HTR-8/SVneo (cell line): ENCODE measurements at regions not wholly inside any gene's neighbourhood (a gene's known extent, or its start where the extent isn't known, plus 50 kb on each side); places are given as distances from the start of the nearest gene placed in this dataset.

ENCODE experiments used
- DNase-seq: peaks from one replicate; pipeline ENCODE4 v3.0.0; 2011; ENCODE audit warnings: low spot score, mixed read lengths; ENCODE audit not compliant: insufficient read length
- FAIRE-seq: peaks from 2 replicates; lab custom pipeline; 2011; peaks lifted over from hg19 to GRCh38; lab: Jason Lieb, UNC

DNA sequence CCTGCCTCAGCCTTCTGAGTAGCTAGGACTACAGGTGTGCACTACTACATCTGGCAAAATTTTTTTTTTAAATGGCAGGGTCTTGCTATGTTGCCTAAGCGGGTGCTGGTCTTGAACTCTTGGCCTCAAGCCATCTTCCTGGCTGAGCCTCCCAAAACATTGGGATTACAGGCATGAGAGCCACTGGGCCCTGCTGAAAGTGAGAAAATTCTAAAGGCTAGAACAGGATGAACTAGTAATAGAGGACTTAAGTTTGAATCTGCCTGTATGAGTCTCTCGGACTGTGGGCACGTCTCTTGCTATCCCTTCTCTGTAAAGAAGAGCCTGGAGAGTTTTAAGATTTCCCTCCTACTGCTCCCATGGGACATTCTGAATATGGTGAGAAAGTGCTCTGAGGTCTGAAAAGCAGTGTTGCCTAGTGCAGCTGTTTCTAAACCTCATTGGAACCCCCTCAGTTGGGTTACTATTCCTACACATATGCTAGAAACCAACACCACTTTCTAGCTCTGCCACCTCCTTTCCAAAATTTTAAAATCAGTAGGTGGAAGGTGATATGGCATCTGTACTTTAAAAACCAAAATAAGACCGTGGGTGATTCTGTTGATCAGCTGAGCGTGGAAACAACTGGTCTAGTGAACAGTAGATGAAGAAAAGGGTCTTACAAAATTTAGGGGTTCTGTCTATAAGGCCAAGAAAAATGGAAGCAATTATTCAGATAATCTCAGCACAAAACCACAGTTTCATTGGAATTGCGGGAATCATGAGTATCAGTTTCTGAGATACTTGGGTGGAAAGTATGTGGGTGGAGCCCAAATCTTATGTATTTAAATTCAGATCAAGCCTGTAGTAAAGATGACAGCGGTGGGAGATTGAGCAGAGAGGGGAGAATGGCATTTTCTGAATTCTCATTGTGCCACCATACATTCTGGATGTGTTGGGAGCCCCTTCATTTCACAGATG, 259.8 kb upstream of the CXCR4 start:
- DNase-seq (no peak), FAIRE-seq (no peak)

DNA sequence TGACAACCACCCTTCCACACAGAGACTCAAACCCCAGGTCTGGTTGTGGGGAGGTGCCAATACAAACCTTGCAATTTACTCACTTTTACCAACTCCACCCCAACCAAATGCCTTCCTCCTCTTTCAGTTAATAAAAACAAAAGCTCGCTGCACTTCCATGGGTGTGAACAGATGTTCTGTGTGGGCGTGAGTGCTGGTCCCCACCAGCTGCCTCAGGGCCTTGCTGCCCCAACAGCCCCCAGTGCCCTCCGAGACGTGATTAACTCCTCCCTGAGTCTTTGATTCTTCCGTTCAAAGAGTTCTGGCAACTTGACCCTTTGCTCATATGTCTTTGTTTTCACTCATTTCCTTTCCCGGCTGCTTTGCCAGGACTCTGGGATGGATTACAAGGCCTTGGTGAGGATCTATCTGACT, 258.9 kb upstream of the CXCR4 start:
- DNase-seq (no peak), FAIRE-seq (no peak)

DNA sequence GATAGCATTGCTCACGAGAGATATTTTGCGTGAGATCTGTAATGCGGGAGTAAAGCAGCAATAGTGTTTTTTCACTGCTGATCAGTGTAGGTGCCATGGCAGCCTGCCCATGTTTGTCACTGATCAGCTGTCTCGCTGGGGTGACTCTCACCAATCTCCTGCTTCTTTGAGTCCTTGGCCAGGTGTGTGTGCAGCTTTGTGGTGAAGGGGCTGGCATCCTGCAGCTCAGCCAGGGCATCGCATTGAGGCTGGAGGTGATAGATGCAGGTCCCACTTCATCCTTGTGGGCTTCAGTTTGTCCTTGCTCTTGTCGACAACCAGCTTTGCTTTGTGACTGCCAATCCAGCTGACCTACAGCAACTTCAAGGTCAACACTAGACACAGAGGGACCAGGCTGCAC, 258.3 kb upstream of the CXCR4 start:
- no peak for DNase-seq
- no peak for FAIRE-seq

DNA sequence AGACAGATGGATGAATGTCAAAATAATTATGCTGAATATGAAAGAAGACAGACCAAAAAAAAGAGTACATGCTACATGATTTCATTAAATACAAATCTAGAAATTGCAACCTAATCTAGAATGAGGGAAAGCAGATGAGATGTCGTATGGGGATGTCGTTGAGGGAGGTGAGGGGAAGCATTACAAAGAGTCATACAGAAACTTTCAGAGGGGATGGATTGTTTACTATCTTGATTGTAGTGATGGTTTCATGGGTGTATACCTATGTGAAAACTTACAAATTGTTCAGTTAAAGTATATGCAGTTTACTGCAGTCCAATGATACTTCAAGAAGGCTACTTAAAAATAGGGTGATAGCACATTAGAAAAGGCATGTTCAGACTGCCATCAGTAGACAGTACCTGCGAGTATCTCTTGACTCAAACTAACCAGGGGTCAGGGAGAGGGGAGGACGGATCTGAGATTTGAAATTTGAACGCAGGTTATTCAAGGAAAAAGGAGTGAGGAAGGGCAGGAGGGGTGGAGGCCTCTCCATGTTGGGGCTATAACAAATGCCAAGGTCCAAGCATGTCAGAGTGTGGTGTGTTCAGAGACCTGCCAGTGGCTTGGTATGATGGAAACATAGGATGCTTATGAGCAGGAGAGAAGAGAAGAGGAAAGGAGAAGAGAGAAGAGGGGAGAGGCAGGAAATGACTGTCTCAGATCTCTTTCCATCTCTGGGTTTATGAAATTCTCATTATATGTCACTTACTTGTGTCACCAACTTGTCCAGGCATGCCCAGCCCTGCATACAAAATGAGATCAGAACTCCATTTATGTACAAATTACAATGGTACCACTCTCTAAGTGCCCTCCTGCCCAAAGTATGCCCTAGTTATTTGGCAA, 257.3 kb upstream of the CXCR4 start:
- no peak for FAIRE-seq
- no peak for DNase-seq

GRCh38 chr2:136373841-136374240, 255.9 kb upstream of the CXCR4 start:
- FAIRE-seq (no peak), DNase-seq (no peak)

DNA sequence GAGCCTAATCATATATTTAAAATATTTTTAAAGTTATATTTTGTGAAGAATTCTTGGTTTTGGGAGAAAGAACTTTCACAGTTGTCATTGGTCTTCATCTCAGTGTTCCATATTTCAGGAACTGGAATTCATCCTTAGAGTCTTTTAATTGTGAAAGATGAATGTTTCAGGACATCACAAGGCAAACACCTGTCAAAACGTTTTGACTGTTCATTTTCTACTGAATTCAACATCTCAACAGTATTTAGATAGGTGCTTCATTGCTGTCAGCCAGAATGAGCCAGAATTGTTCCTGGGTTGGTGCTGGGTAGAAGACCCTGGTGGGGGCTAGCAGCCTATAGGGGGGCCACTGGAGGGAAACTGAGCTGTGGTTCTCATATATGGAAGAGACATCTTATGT, 255.1 kb upstream of the CXCR4 start:
- no peak for FAIRE-seq
- DNase-seq, result no peak

DNA sequence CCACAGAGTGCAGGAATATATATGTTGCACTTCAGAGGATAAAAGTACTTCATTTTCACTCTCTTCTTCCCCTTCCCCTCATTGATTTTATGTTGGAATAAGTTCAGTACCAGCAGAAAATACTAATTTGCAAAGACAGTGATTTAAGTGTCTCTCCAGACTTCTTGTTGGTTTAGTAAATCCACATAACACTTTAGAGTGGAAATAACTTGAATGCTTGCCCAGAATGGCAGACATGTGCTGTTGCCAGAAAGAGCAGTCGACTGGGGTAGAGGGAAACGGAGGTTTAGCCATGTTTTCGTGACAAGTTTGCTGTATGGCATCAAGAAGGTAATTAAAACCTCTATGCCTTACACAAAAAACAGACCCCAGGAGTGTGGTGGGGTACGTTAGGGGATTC, 246.0 kb upstream of the CXCR4 start:
- DNase-seq (no peak), FAIRE-seq (no peak)

GRCh38 chr2:136363470-136363869, 245.5 kb upstream of the CXCR4 start:
- DNase-seq (no peak), FAIRE-seq (no peak)

GRCh38 chr2:136362676-136363390, 244.9 kb upstream of the CXCR4 start:
- FAIRE-seq (no peak), DNase-seq (no peak)

DNA sequence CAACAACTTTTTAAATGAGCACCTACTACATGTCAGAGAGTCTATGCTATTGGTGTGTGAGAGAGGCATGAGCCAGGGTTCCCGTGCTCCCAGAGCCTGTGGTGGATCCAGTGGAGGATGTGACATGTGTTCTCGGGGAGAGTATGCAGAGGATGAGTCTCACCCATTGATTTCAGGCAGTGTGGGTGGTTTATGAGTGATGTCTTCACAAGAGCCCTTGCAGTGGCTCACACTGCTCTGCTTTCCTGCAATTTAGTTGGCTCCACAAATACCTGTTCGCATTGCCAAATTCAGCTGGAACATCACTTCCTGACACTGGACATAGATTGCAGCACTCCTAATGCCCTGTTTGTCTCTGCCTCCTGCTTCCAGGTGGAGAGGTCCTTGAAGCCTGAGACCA, 243.6 kb upstream of the CXCR4 start:
- DNase-seq (no peak), FAIRE-seq (no peak)

DNA sequence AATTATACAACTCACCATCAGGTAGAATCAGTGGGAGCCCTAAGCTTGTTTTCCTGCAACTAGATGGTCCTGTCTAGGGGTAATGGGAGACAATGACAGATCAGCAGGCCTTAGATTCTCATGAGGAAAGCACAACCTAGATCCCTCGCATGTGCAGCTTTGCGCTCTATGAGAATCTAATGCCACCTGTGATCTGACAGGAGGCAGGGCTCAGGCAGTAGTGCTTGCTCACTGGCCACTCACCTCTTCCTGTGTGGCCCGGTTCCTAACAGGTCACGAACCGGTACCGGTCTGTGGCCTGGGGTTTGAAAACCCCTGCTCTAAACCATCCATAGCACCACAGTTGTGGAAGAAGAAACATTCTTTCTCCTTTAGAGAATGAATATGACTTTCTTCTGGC, 242.8 kb upstream of the CXCR4 start:
- FAIRE-seq, result no peak
- DNase-seq, result no peak

DNA sequence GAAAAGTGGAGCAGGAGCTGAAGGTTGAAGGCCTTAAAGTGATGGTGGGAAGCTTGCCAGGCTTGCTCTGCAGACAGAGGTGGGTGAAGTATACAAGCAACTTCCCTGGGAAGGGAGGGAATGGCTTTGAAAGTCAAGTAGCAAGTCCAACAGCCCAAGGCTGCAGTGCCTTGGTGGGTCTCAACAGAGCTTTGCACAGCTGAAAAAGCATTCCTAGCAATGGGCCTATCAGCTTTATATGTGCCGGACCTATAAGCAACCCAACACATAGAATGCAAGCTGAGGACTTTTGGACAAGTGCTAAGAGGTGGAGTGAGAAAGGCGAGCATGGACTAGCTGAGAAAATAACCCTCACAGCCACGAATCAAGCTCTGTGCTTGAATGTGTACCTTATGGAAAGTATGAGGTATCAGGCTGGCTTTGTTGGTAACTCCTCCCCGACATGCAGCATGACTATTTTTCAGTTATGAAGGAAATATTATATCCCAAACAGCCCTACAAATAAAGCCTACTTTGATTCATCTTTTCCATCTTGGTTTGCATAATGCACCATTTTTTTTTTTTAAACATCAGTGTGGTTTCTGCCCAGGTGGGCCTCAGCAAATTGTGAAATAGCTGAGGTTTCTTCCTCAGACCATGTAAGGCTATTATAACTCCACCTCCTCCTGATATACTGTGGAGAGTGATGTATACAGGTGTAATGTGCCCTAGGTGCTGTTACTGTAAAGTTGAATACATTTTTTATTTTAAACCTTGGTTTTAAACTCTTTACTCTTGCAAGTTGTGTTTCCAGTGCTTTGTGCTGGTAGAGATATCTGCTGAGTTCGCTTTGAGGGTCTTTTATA, 241.4 kb upstream of the CXCR4 start:
- FAIRE-seq, result no peak
- no peak for DNase-seq

GRCh38 chr2:136358576-136358975, 240.6 kb upstream of the CXCR4 start:
- DNase-seq (no peak), FAIRE-seq (no peak)

DNA sequence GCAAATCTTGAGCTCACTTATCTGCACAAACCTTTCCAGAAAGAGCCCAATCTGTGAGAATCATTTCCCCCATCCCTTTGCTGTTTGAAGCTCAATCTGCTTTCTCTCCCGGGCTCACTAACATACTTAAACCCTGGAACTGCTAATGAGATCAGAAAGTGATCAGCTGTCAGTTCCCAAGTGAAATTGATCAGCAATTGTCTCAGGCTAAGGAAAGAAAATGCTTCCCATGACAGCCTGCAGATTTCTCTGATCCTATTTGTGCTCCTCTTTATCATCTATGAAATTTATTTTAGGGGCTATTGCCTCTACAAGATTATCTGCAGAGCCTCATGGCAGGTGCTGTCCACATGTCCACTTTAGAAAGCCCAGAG, 239.0 kb upstream of the CXCR4 start:
- no peak for DNase-seq
- no peak for FAIRE-seq

DNA sequence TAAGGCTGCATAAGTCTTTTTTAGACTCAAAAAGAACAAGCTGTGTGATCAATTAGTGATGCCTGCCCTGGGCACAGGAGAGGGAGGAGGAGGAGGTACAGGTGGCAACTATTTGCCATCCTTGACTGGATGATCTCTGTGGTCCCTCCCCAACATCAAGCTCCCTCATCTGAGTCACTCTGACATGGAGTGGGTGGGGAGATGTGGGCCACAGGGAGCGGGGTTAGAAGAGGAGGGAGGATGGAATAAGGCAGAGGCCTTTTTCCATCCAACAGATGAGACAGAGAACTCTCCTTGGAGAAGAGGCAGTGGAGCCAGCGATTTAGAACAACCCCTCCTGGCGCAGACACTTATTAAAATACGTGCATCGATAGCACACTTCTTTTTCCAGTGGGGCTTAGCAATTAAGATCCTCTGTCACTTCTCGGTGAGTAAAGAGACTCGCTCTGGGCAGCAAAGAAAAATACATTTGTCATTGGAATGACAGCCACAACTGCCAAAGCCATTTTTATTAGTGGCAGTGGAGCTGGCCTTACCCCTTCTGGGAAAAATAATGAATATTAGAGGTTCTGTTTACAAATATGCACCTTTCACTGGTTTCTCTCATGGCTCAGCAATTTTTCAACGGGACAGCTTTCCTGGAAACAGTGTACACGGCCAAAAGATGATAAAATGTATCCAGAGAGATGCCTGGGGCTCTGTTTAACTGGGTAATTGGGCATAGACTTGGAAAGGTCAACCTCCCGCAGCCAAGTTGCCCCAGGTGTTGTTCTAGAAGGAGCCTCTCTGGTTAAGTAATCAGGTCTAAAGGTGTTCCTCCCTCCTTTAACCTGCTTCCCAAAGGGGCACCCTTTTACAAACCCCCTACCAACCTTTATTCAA, 238.4 kb upstream of the CXCR4 start:
- FAIRE-seq, result no peak
- no peak for DNase-seq

DNA sequence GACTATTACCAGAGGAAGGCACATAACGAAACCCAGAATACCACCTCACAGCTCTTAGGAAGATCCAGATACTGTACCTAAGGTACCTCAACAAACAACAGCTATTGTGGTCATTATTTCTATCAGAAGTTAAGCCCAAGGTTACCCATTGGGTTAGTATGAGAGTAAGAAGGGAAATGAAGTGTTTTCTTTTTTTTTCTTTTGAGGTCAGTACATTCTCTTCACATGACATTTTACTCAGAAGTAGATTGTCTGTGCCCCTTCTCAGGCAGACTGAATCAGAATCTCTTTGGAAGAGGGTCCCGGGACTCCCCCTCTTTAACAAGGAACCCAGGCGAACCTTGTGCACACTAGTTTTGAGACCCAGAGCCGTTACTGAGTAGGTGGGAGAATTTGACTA, 233.7 kb upstream of the CXCR4 start:
- FAIRE-seq, result no peak

DNA sequence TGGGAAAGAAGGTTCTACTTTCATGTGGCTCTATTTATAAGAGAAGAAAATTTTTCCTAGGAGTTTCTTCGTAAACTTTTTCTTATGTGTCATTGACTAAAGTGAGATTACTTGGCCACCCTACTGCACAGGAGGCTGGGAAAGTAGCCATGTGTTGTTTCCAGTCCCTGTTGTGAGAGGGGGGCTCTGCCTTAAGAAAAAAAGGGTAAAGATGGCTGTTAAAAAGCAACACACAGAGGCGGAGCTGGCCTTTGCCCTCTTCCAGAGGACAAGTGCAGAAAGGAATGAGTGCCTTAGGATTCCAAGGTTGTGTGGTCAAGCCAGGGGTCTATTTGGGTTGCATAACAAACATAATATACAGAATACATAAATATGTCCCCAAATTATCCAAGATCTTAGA, 230.0 kb upstream of the CXCR4 start:
- no peak for DNase-seq
- no peak for FAIRE-seq

More for the DNA sequence above, 233.7 kb upstream of the CXCR4 start:
- DNase-seq, result no peak

DNA sequence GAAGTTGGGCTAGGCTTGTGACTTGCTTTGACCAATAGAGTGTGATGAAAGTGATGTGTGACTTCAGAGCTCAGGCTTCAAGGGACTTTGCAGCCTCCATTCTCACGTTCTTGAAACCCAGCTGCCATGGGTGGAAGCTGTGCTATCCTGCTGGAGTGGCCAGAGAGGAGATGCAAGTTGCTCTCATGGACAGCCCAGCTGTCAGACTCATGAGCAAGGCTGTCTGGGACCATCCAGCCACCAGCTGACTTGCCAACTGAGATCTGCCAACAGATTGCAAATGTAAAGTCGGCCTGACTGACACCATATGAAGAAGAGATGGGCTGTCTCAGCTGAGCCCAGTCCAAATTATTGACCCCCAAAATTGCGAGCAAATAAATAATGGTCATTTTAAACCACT, 226.4 kb upstream of the CXCR4 start:
- DNase-seq, result no peak
- no peak for FAIRE-seq

DNA sequence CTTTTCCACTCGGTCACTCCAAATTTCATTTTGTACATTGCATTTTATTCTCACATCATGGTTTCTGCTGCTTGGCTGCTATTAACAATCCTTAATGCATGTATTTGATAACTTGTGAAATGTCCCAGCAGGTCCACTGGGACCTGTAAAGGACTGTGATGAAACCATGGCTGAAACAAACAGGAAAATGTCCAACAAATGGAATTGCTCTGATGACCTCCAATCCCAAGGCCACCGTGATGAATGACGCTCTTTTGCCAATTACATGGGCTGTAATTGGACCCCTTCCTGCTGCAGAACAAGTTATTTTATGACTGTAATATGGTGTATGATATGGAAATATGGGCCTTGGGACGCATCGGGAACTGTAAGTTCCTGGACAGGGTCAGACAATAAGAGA, 224.2 kb upstream of the CXCR4 start:
- DNase-seq, result no peak
- FAIRE-seq, result no peak
